Central memory CD8-positive, alpha-beta T cell (primary cell): ENCODE measurements at regions not wholly inside any gene's neighbourhood (a gene's known extent, or its start where the extent isn't known, plus 50 kb on each side); places are given as distances from the start of the nearest gene placed in this dataset.

Experiments used
- ATAC-seq: fragments of 150-1000 bp; cut with Tn5 transposase; replicated peaks from 2 replicates; pipeline ENCODE4 v1.10.0; 2022; ENCODE audit warnings: mild to moderate bottlenecking, moderate FRiP score, moderate number of reproducible peaks; ENCODE audit not compliant: poor library complexity, severe bottlenecking; ENCODE audit errors: extremely low read depth
- DNase-seq, 2 donors: peaks; one replicate each; pipeline ENCODE4 v3.0.0; 2021; ENCODE audit warnings: low spot score in 2 of 2
- H3K27ac Mint-ChIP-seq: one replicate; pipeline ENCODE4 v1.8.0; 2022; ENCODE audit warnings: low read depth, mild to moderate bottlenecking, moderate library complexity, mixed read lengths
- H3K27me3 Mint-ChIP-seq: one replicate; pipeline ENCODE4 v1.8.0; 2022; ENCODE audit warnings: mixed read lengths
- H3K36me3 Mint-ChIP-seq: one replicate; pipeline ENCODE4 v1.8.0; 2022; ENCODE audit warnings: mild to moderate bottlenecking, moderate library complexity, mixed read lengths; ENCODE audit not compliant: insufficient read depth
- H3K4me1 Mint-ChIP-seq: one replicate; pipeline ENCODE4 v1.8.0; 2022; ENCODE audit warnings: mixed read lengths
- H3K4me3 Mint-ChIP-seq: one replicate; pipeline ENCODE4 v1.8.0; 2022; ENCODE audit warnings: mild to moderate bottlenecking, moderate library complexity, mixed read lengths
- H3K9me3 Mint-ChIP-seq: one replicate; pipeline ENCODE4 v1.8.0; 2022; ENCODE audit warnings: mixed read lengths

- DNase-seq (no peak), ATAC-seq (no peak)
- Mint-ChIP-seq H3K27ac (no peak overlapping the region), H3K4me1 (no peaks in the 10 kb centered on the region), H3K4me3 (no peak overlapping the region), H3K27me3 (no peaks in the 10 kb centered on the region), H3K9me3 (peaks cover 15% of the 10 kb centered on the region), H3K36me3 (no peaks in the 10 kb centered on the region)
Measured at GRCh38 chr1:237976331-237976730, 85.6 kb upstream of the ZP4 start.

- Mint-ChIP-seq H3K27me3 (no peaks in the 10 kb centered on the region), H3K36me3 (no peaks in the 10 kb centered on the region), H3K4me1 (no peaks in the 10 kb centered on the region), H3K9me3 (peaks cover 18% of the 10 kb centered on the region), H3K27ac (no peak overlapping the region), H3K4me3 (no peak overlapping the region)
- ATAC-seq = no peak
- DNase-seq = no peak
Measured at GRCh38 chr1:237975903-237976302, 85.2 kb upstream of the ZP4 start.

GRCh38 chr1:237975376-237975775, 84.7 kb upstream of the ZP4 start:
- no peak overlapping the region for H3K4me3 Mint-ChIP-seq
- no peaks in the 10 kb centered on the region for H3K36me3 Mint-ChIP-seq
- H3K27me3 Mint-ChIP-seq = no peaks in the 10 kb centered on the region
- no peak for DNase-seq
- ATAC-seq = no peak
- H3K27ac Mint-ChIP-seq = no peak overlapping the region
- H3K4me1 Mint-ChIP-seq = no peaks in the 10 kb centered on the region
- peaks cover 18% of the 10 kb centered on the region for H3K9me3 Mint-ChIP-seq

- H3K9me3 Mint-ChIP-seq = peaks cover 12% of the 10 kb centered on the region
- ATAC-seq (no peak), DNase-seq (no peak)
- no peaks in the 10 kb centered on the region for H3K27me3 Mint-ChIP-seq
- no peak overlapping the region for H3K27ac Mint-ChIP-seq
- no peak overlapping the region for H3K4me3 Mint-ChIP-seq
- no peaks in the 10 kb centered on the region for H3K4me1 Mint-ChIP-seq
- H3K36me3 Mint-ChIP-seq = no peaks in the 10 kb centered on the region
Measured at GRCh38 chr1:237972186-237972585, 81.5 kb upstream of the ZP4 start.

GRCh38 chr1:237962985-237963384, 72.3 kb upstream of the ZP4 start:
- no peak overlapping the region for H3K27ac Mint-ChIP-seq
- ATAC-seq (no peak), DNase-seq (no peak)
- no peaks in the 10 kb centered on the region for H3K9me3 Mint-ChIP-seq
- no peaks in the 10 kb centered on the region for H3K4me1 Mint-ChIP-seq
- no peaks in the 10 kb centered on the region for H3K27me3 Mint-ChIP-seq
- H3K36me3 Mint-ChIP-seq = no peaks in the 10 kb centered on the region
- no peak overlapping the region for H3K4me3 Mint-ChIP-seq

GRCh38 chr1:237961754-237962153, 71.0 kb upstream of the ZP4 start:
- H3K9me3 Mint-ChIP-seq = peaks cover 1% of the 10 kb centered on the region
- no peaks in the 10 kb centered on the region for H3K4me1 Mint-ChIP-seq
- no peaks in the 10 kb centered on the region for H3K36me3 Mint-ChIP-seq
- H3K27me3 Mint-ChIP-seq = no peaks in the 10 kb centered on the region
- no peak for DNase-seq
- H3K4me3 Mint-ChIP-seq = no peak overlapping the region
- H3K27ac Mint-ChIP-seq = no peak overlapping the region
- no peak for ATAC-seq

DNA sequence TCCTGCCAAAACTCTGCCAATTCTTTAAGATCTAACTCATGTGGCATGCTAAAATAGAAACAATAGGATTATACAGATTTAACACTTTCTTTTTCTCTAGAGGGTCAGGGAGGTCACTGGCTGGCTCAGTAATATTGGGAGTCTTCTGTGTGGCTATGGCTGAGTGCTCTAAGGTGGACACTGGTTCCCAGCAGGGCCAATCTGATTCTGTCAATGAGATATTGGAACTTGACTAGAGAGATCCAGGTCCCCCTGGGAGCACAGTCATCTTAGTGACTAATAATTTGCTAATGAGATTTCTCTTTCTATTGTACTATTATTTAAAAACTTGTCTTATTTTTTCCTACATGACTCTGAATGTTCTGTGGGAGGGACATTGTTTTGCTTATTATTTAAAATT, 69.1 kb upstream of the ZP4 start:
- H3K4me1 Mint-ChIP-seq = no peaks in the 10 kb centered on the region
- no peak overlapping the region for H3K27ac Mint-ChIP-seq
- peaks cover 5% of the 10 kb centered on the region for H3K9me3 Mint-ChIP-seq
- DNase-seq = no peak
- no peak overlapping the region for H3K4me3 Mint-ChIP-seq
- no peaks in the 10 kb centered on the region for H3K36me3 Mint-ChIP-seq
- no peaks in the 10 kb centered on the region for H3K27me3 Mint-ChIP-seq
- ATAC-seq = no peak

DNA sequence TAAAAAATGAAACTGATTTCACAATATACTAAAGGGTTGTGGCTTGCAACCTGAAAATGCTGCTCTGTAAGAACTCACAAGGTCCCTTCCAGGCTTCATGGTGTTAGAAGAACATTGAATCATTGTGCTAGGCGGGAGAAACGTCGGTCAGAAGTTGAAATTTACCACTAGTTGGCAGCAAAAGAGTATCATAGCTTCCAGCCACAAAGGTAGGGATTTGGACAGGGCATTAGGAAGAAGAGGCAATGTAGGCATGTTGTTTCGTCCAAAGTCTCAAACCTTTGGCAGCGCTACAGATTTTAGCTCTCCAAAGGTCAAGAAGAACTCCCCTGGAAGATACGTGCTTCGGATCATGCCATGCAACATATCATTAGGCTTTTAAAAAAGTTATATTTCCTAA, 62.5 kb upstream of the ZP4 start:
- H3K36me3 Mint-ChIP-seq = no peaks in the 10 kb centered on the region
- H3K4me1 Mint-ChIP-seq = no peaks in the 10 kb centered on the region
- peaks cover 5% of the 10 kb centered on the region for H3K9me3 Mint-ChIP-seq
- H3K4me3 Mint-ChIP-seq = no peak overlapping the region
- H3K27me3 Mint-ChIP-seq = no peaks in the 10 kb centered on the region
- ATAC-seq (no peak), DNase-seq (no peak)
- no peak overlapping the region for H3K27ac Mint-ChIP-seq
